Head of caudate nucleus (tissue), 42 donors: ENCODE measurements at regions not wholly inside any gene's neighbourhood (a gene's known extent, or its start where the extent isn't known, plus 50 kb on each side); places are given as distances from the start of the nearest gene placed in this dataset.
"Not testable (repeated sequence)": the region's sequence is repeated elsewhere in the genome, so short reads cannot be mapped to it uniquely, and the experiment has no call there.

Experiments
- DNase-seq, 42 donors: peaks; one replicate each; pipeline versions ENCODE4 v3.0.0 to v3.0.0-alpha.2; 2020 to 2021; ENCODE audit warnings: mixed read lengths in 7 of 42
- intact Hi-C: fragments of 100-400 bp; cut with DNase I; formaldehyde crosslinking; loops from one replicate; pipeline ENCODE4 v1.15.0; 2022

DNA sequence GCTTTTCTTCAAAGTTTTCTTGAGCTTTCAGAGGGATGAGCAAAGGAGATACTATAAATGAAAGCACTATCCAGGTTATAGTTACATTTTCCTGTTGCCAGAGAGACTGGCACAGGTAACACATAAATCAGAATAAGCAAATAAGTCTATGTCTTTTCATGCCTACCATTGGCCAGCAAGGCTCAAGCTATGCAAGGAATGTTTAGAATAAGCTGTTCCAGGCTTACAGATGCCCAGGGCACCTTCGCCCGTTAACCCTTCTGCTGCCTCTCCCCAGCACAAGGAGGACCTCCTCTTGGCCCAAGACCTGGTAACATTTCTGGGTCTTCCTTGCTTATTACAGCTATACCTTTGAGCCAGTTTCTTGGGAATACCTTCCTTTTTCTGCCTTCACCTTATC is 233.7 kb upstream of the MEIS1 start:
- intact Hi-C loops = no loop called here
- DNase-seq = no peak

DNA sequence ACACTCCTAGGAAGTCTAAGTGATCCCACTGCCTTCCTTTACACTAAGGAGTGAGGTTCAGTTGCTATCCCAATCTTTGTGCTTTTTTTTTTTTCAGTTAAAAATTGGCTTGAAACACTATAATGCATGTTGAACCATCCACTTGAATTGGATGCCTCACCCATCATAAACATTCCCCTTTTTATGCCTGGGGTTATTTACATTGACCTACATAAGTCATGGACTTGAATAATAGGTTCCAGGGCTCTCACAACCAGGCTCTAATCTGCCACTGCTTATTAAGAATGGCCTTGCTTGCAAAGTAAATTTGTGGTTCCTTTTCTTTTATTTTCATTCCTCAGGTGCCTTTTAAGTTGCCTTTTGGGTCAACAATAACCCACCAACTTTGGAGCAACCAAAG is 236.1 kb upstream of the MEIS1 start:
- no peak for DNase-seq
- intact Hi-C loops = no loop called here

DNA sequence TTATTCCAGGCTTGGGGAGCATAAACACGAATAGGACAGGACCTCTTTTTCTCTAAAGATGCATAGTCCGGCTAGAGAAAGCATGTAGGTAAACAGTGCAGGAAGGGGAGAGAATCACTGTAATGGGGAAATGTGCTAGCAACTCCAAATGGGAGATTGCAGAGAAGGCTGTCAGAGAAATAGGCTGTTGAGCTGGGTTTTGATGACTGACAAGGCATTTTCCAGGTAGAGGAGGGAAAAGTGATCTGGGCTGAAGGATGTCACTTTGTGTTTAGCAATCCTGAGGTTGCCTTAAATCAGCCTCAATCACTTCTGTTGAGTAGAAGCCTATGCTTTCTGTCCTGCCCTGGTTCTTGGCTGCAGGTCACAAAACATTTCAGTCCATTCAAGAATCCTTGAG is 242.0 kb upstream of the MEIS1 start:
- no peak for DNase-seq
- intact Hi-C loops = no loop called here

DNA sequence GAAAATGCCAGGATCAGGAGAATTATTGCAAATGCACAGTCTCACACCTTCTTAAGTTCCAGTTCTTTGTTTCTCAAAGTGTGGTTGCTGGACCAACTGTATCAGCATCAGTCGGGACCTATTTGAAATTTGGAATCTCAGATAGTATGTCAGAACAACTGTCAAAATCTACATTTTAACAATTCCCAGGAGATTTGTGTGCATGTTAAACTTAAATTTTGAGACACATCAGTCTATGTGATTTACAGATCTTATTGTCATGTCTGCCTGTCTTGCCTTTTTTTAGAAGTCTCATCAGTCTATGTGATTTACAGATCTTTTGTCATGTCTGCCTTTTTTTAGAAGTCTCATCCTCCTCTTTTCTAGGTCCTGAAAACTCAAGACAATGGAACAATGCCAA is 243.6 kb upstream of the MEIS1 start:
- intact Hi-C loops = no loop called here
- no peak for DNase-seq

DNA sequence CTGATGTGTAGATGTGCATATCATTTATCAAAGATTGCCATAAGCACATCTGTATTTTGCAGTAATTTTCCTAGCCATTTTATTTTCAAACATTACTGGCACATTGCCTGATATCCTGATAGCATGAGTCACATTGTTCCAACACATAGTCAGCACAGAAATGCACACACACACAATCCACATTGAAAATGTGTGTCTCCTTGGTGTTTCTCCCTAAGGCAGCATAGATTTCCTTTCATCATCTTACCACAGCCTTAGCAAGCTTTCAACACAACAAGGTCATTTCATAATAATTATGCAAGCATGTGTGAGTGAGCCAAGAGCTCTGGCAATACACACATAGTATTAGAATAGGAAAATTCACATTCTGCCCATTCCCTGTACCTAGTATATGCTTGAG is 245.4 kb upstream of the MEIS1 start:
- intact Hi-C loops = no loop called here
- DNase-seq = no peak

GRCh38 chr2:66186537-66186936 is 248.4 kb upstream of the MEIS1 start:
- DNase-seq = no peak
- intact Hi-C loops = no loop called here

DNA sequence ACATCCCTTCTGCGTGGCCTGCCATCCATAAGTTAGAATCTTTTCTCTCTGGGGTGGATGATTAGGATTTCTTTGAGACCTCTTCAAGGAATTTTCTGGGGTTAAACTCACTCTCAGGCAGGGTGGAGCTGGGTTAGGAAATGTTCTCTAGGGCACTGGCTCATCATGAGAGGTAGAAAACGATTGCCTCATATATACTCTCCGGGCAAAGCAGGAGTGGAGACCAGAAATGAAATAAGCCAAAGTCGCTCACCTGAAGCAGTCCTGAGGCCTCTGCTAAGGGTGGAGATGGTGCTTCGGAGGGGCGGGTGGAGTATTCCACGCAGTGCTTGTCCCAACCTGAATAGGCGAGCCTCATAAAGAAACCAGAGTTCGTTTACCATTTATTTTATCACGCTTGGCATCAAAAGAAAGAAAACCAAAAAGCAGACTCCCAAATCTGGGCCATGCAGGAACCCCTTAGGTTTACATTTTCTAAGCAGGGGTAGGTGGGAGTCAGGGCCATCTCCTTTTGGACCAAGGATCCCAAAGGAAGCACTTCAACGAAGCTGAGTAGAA is 249.3 kb upstream of the MEIS1 start:
- no peak for DNase-seq
- intact Hi-C loops = no loop called here

- intact Hi-C loops, DNase-seq: not testable (repeated sequence)
These were observed 257.7 kb upstream of the MEIS1 start for GRCh38 chr2:66177128-66177796.

GRCh38 chr2:66174491-66174890 is 260.4 kb upstream of the MEIS1 start:
- no peak for DNase-seq
- intact Hi-C loops = no loop called here

GRCh38 chr2:66173645-66174044 is 261.3 kb upstream of the MEIS1 start:
- DNase-seq = no peak
- intact Hi-C loops = no loop called here

DNA sequence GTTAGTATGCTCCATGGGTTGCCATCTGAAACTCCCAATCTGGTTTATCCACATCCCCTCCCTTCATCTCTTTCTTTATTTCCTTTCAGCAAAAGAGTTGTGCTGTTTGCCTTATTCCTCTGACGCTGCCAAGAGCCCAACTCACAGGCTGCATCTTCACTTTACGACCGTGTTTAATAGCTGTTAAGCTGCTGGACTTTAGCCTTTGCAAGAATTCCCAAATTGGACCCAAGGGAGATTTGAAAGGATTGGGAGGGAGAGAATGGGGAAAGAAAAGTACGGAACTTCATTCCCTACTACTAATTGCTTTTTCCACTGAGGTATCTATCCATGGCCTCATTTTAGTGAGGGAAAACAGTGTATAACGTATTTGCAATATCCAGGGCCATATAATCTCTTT is 263.4 kb upstream of the MEIS1 start:
- intact Hi-C loops = no loop called here
- no peak for DNase-seq

DNA sequence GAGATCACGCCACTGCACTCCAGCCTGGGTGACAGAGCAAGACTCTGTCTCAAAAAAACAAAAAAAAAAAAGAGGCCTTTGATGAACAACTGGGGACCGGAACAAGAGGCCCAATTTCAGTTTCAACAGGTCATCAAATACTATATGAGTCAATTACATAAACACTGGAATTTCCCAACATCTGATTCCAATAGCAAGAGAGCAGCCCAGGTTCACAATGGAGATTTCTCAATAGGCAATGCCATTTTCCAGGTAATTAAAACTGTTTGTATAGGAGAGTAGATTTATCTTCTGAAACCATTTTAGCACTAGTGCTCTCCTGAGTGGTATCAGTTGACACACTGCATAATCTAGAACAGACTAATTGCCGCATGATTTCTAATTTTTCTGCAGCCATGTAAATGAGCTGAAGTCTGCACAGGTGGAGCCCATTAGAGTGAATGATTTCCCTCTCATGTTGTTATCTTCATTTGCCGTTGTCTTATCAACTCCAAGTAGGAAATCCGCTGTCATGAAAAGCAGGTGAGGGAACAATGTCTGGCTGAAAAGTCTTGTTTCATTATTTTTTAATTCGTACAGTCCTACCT is 264.1 kb upstream of the MEIS1 start:
- no peak for DNase-seq
- intact Hi-C loops = no loop called here

- intact Hi-C loops = no loop called here
- DNase-seq = no peak
These were observed 265.8 kb upstream of the MEIS1 start for GRCh38 chr2:66169076-66169475.

DNA sequence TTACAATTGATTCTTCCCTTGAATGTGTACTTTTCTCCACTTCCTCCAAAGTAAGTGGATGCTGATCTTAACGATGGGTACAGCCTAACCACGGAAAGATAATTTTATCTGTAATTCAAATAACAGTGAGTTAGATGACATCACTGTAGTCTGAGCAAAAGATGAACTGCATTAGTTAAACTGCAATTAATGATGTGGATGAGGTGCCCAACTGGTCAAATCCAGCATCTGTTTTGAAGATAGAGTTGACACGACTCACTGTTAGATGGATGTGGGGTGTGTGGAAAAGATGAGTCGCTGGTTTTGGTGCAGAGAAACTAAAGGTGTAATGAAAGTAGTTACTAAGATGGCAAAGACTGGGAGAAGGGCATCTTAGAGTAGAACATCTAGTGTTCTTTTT is 270.5 kb upstream of the MEIS1 start:
- no peak for DNase-seq
- intact Hi-C loops = no loop called here

- intact Hi-C loops = no loop called here
- no peak for DNase-seq
These were observed 278.8 kb upstream of the MEIS1 start for GRCh38 chr2:66156171-66156570.

- no peak for DNase-seq
- intact Hi-C loops = no loop called here
These were observed 281.0 kb upstream of the MEIS1 start for GRCh38 chr2:66153941-66154340.

- intact Hi-C loops = no loop called here
- DNase-seq = no peak
These were observed 289.4 kb upstream of the MEIS1 start for GRCh38 chr2:66145490-66145889.

DNA sequence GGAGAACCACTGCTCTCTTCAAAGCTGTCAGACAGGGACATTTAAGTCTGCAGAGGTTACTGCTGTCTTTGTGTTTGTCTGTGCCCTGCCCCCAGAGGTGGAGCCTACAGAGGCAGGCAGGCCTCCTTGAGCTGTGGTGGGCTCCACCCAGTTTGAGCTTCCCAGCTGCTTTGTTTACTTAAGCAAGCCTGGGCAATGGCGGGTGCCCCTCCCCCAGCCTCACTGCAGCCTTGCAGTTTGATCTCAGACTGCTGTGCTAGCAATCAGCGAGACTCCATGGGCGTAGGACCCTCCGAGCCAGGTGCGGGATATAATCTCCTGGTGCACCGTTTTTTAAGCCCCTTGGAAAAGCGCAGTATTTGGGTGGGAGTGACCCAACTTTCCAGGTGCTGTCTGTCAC is 290.6 kb upstream of the MEIS1 start:
- intact Hi-C loops, DNase-seq: not testable (repeated sequence)

- DNase-seq = no peak
- intact Hi-C loops = no loop called here
These were observed 297.3 kb upstream of the MEIS1 start for GRCh38 chr2:66137606-66138130.

GRCh38 chr2:66134138-66134701 is 300.7 kb upstream of the MEIS1 start:
- intact Hi-C loops = no loop called here
- no peak for DNase-seq

DNA sequence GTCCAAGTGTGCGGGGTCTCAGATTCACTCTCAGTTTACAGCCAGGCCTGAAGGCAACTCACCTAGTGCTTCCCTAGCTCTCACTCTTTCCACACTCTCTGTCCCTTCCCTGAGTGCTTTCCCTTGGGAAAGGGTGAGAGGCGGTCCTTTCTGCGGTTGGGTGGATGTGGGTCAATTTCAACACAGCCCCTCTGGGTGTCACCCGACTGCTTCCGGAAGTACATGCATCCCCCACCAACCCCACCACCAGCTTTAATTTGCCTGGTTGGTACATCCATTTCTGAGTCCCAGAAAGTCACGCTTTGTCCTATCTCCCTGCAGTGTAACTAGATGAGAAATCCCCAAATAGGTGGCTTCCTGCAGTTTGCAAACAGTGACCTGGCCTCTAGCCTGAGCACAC is 307.3 kb upstream of the MEIS1 start:
- intact Hi-C loops = no loop called here
- no peak for DNase-seq
